ENCODE measurements at regions not wholly inside any gene's neighbourhood (a gene's known extent, or its start where the extent isn't known, plus 50 kb on each side); places are given as distances from the start of the nearest gene placed in this dataset.
A peak's percentile ranks its signal among the peaks of the same experiment; 100 is the strongest.
"Not testable (repeated sequence)": the region's sequence is repeated elsewhere in the genome, so short reads cannot be mapped to it uniquely, and the experiment has no call there.

DNA sequence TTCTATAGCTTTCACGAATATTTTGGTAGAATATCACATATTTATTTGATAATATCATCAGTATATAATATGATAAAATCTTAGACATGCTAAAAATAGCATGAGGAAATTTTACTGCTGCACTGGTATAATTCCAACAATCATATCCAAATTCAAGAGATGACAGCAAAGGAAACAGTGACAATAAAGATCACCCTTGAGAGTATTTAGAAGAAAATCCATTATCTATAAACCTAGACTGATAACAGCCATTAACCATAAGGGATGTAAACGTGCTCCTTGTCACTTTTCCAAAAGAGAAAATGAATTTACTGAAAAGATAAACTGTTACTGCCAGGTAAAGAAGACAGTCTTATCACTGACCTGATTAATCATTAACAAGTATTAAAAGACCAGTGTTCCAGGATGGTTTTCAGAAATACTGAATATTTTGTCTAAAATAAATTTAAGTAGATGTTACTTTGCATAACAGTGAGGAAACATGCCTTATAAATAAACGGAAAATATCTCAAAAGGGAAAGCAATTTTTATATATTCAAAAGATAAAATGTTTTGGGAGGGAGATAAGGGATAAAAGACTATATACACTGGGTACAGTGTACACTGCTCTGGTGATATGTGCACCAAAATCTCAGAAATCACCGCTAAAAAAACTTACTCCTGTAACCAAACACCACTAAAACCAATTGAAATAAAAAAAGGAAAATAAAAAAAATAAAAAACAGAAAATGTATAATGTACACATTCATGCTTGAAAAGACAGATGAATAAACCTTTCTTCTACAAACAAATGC is 1704.7 kb downstream of the HACE1 start:
- ATAC-seq (no peak), DNase-seq (no peak)

DNA sequence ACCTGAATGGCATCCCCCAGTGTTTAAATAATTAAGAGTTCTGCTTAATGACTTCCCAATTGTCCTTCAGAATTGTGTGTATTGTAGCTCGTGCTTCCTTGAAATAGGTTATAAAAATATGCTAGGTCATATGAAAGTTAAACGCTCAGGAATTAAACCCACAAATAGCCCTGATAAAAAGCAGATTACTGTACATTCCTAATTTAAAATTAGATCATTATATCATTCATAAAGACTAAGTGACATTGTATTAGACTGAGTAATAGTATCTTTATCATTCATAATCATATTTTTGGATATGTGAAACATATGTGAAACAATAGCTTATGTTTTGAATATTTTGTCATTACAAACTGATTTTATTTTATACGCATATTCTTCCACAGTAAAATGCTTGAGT is 1706.7 kb downstream of the HACE1 start:
- DNase-seq: no peak
- no peak for ATAC-seq

DNA sequence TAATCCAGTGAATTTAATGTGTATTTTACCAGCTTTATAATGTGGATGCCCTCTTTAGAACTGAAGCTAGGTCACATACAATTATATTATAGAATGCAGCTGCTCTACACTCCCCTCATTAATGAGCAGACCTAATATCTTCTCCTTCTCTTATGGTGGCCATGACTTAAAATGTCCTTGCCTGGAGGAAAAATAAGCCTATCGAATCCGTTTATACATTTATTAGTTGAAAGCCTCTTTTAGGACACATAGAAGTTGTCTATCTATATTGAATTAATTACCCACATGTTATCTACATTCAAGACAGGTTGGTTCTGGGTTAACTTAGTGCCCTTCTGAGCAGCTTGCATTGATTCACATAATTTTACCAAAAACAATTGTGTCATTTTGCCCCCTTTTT is 1716.8 kb downstream of the HACE1 start:
- ATAC-seq: no peak
- no peak for DNase-seq

DNA sequence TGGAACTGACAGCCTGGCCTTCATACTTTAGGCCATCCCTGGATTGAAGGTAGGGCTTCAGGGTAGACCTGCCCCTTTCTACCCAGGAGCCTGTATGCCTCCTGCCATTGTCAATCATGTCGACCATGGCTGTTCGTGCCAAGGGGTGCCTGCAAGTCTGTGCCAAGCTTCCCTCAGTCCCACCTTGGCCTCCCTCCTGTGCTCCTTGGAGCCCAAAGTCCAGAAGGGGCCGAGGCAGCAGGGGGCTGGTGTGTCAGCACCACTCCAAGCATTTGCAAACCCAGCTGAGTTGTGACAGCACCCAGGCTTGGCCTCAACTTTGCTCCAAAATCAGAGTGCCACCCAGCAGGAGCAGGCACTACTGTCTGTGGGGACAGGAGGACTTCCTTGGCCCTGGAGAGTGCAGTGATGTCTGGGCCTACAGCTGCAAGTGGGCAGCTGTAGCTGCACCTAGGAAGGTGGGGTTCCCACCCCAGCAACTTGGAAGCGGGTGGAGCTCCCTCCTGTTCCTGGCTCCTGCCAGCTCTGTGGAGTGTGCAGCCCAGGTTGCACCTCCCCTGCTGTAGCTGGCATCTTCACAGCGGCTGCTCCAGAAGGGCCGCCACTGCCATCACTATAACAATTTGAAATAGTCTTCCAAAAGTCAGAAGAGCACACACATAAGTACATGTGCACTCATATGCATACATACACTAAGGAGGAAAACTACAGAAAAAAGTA is 1719.3 kb downstream of the HACE1 start:
- ATAC-seq: no peak
- no peak for DNase-seq

DNA sequence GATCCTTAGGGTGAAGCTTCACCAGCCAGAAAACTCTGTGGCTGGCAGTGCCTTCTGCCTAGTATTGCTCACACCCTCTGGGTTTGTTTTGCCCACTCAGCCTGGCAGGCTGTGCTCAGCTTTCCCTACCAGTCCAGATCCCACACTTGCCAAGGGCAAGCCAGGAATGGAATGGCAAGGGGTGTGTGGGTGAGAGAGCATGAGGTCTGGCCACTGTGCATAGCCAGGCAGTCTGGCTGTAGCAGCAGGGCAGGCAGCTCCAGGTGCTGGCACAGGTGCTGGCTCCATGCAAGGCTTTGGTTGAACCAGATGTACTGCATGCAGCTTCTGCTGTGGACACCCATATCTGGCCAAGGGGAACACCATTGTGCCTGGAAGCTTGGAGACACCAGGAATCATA is 1720.3 kb downstream of the HACE1 start:
- DNase-seq (no peak), ATAC-seq (no peak)

DNA sequence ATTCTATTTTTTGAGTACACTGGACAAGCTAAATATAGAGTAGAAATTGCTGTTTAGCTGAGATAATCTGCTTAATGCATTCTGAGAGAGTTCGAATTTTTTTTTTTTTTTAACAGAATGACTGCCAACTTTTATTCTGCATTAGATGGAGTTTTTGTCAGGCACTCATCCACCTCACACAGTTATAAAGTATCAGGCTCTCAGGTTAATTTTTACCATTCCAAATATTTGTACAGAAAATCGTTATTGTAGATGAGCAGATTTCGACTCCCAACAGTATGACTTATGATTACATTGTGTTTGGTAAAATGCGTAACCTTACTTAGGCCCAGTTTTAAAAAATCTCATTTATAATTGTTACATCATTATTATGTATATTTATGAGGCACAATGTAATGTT is 1731.0 kb downstream of the GRIK2 start:
- DNase-seq (no peak), ATAC-seq (no peak)

DNA sequence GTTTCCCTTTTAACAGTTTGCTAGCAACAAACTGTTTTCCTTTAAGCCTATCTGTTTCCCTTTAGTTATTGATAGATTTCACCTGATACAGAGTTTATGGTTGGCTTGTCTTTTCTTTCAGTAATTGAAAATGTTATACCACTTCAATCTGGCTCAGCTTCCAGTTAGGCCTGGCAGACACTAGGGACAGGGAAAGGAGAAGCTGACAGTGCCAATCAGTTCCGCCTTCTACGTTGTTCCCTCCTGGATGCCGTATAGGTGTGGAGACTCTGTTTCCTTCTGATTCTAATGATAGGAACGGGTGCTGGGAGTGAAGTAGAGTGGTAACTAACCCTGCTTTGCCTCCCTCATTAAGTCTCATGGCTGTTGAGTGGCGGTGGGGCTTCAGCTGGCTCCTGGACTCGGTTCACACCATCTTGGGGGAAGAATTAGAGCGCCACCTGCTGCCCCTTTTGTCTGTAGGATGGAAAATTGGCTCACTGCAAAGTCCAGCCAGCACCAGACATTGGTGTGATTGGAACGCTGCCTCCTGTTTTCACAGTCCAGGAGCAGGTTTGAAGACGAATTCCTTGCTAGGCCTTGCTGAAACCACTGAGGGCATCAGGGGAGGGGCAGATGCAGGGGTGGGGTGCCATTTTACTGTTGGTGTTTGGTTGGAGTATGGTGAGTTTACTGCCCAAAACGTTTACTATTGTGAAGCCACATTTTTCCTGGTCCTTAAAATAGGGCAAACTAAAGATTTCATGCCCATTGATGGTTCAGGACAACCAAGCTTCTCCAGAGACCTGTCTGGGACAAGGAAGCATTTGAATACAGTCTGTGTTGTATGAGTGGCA is 1729.5 kb downstream of the GRIK2 start:
- DNase-seq (peak; percentile 36), ATAC-seq (peak; percentile 23)

DNA sequence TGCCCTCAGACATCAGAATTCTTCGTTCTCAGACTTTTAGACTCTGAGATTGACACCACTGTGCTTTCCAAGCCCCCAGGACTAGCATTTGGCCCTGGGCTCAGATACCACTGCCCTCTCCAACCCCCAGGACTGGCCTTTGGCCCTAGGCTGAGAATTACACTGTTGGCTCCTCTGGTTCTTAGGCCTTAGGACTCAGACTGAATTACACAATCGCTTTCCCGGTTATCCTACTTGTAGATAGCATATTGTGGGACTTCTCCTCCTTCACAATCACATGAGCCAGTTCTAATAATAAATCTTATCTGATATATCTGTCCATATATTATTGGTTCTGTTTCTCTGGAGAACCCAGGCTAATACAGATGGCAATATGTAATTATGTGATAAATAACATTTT is 1725.5 kb downstream of the GRIK2 start:
- DNase-seq: no peak
- ATAC-seq: no peak

DNA sequence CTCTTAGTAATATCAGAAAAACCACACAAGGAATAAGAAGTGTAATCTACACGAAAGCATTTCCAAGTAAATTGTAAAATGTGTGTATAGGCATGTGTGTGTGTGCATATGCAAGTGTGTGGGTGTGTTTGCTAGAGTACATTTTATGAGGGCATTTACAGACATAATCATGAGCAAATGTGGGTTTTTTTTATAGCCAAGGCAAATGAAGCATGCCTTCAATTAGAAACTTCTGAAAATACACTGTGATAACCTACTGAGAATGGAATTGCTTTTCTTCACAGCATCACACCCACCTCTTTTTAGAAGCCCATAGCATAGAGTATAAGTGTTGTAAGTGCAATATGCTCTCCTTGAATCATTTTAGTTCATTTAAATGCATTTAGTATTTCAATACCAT is 1721.1 kb downstream of the GRIK2 start:
- ATAC-seq (no peak), DNase-seq (no peak)

DNA sequence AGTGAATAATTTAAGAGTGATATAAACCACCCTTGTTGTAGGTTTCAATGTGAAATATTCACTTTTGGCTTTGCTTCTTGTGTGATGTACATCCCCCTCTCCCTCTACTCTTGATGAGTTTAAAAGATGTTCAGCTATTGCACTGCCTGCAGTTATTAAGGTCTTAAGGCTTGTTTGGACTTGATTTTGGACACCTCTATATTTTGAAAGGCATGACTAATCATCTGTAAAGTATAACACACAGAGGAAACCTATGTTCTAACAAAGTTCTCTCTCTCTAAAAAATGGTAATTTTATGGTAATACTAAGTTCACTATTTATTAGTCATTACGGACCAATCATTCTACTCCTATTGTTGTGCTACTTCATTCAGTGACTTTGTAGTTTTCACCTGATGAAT is 1719.9 kb downstream of the GRIK2 start:
- no peak for ATAC-seq
- DNase-seq: no peak

DNA sequence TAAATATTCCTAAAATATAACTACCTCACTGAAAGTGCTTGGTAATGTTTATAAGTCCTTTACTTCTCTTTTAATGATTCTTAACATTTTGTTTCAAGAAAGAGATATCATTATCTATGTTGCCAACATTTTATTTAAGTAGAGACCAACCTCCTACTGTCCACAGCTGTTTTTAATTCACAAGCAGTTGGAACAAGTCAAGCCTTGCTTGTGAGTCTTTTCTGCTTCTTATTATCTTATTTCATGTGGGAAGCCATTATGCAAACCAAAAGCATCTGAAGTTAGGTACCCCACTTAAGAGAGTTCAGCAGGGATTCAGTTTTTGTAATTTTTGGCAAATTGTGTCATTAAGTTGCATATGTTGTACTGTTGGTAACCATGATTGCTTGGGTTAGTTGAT is 1714.5 kb downstream of the GRIK2 start:
- DNase-seq (no peak), ATAC-seq (no peak)

DNA sequence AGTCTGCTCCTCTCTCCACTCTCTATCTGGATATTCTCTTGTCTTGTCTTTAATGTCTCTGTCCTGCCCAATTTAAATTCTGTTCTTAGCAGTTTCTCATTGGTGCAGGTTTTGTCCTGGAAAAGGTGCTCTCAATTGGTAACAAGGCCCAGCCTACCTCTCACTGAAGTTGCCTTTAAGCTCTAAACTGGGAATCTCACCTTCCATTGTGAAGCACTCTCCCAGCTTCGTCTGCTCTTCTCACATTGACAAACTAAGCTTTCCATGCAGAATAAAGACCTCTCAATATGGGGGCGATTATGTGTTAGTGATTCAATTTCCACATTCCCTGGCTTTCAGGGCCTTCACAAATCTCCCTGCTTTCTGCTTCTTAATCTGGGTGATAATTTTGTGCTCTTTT is 1712.2 kb downstream of the GRIK2 start:
- ATAC-seq (no peak), DNase-seq (no peak)

DNA sequence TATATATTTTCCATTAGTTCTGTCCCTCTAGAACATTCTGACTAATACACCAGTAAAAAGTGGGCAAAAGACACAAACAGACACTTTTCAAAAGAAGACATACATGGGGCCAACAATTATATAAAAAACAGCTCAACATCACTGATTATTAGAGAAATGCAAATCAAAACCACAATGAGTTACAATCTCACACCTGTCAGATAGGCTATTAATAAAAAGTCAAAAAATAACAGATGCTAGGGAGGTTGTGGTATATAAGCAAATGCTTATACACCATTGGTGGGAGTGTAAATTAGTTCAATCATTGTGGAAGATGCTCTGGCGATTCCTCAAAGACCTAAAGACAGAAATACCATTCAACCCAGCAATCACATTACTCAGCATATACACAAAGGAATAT is 1707.8 kb downstream of the GRIK2 start:
- ATAC-seq: no peak
- DNase-seq: no peak

DNA sequence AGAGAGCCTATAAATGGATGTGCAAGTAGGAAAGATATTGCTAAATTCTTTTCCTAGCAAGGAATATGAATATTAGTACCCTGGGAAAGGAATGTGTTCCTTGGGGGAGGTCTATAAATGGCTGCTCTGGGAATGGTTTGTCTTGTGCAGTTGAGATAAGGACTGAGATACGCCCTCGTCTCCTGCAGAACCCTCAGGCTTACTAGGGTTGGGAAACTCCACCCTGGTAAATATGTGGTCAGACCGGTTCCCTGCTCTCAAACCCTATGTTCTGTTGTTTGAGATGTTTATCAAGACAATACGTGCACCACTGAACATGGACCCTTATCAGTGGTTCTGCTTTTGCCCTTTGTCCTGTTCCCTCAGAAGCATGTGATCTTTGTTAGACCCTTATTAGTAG is 1698.9 kb downstream of the GRIK2 start:
- ATAC-seq, DNase-seq: not testable (repeated sequence)

DNA sequence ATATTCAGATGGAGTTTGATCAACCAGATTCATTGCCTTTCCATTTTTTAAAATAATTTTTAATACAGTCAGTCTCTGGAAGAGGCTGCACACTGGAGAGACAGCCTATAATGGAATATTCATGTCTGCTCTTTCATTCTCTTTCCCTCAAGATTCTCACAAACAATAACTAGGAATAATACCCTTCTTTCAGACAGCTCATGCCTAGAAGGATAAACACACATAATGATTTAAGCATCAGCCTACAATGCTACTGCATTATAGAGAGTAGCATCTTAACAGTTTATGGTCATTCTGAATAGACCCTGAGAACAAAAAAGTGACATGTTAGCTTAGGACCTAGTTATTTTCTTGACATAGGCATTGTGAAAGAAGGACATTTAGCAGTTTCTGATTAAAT is 1692.3 kb downstream of the GRIK2 start:
- no peak for DNase-seq
- no peak for ATAC-seq

DNA sequence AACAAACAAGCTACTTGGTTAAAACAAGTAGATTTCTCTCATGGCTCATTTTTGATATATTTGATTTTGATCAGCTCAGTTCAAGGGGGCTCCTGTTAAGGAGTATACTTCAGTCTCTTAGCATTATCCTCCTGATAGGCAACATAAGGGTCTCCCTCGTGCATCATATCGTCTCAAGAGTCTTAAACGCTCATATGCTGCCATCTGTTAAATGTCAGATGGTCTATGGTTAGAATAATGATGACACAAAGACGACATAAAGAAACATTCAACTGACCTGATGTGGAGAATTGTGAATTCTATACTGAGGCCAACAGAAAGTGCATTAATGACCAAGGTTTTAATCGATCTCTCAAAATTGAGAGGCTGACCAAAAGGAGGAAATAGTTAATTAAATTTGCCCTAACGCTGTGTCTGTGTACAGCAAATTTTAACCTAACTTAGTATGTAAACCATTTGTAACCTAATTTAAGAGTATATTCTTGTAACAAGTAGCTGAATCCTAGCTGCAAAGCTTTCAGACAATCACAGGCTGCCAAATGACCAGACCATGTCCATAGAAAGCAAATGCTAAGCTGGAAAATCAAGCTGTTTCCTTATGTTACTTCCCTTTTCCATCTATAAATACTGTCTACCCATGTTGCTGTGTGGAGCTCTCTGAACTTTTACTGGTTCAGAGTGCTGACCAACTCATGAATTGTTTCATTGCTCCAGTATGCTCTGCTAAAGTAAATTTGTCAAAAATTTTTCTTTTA is 1688.5 kb downstream of the GRIK2 start:
- ATAC-seq: no peak
- no peak for DNase-seq

DNA sequence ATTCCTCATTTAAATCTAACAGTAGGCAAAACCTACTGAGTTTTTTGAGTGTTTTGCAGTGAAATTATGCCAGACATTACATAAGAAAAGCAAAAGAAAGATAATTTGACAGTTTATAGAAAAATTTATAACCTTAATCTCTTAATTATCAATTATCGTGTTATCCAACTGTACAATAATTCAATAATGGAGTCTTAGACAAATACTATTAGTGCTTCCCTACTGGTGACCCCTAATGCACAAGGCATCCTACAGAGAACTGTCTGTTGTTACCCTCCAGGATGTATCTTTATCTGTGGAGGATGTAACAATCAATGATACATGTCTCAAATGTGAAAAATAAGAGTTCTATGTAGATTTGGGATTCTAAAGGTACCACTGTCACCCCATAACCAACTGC is 1687.6 kb downstream of the GRIK2 start:
- ATAC-seq: no peak
- no peak for DNase-seq

DNA sequence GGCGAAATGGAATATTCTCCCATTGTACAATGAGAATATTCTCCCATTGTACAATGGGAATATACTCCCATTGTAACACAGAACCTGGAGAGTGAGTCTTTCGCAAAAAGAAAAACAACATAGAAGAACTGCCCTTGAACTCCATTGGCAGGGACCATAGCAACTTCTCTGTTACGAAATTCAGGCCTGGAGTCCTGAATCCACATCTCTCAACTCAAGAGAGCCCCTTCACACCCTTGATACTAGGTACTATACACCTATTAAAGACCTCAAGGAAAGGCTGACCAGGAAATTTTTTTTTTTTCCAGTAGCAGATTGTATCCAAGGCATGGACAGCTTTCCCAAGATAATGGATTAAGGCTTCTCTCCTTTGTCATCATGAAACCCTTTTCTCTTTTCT is 1687.0 kb downstream of the GRIK2 start:
- ATAC-seq: no peak
- no peak for DNase-seq

DNA sequence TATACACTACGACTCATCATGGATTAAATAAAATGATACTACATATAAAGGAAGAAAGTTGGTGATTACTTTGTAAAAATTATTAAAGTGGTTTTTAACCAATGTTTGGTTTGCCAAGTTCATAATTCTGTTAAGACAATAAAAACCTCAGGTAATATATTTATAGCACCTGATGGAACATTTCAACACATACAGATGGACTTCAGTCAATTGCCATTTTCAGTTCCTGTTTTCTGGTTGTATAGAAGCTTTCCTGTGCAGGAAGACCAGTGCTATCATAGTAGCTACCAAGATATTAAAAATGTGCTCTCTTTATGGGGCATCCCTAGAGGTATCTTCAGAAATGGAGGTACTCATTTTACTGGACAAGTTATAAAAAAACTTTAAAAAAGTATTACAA is 1686.4 kb downstream of the GRIK2 start:
- ATAC-seq (no peak), DNase-seq (no peak)

DNA sequence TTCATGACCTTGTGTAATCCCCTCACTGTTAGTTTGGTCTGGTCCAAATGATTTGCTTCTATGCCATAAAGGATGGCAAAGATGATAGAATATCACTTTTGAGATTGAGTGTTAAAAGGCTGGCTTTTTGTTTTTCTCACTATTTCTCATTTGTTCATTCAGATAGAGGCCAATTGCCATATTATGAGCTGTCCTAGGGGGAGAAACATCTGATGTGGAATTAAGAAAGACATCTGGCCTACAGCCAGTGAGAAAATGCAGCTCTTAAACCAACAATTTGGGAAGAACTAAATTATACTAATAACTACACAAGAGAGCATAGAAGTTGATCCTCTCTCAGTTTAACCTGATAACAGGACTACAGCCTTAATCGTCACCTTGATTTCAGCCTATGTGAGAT is 1668.6 kb downstream of the GRIK2 start:
- ATAC-seq: no peak
- DNase-seq: no peak

DNA sequence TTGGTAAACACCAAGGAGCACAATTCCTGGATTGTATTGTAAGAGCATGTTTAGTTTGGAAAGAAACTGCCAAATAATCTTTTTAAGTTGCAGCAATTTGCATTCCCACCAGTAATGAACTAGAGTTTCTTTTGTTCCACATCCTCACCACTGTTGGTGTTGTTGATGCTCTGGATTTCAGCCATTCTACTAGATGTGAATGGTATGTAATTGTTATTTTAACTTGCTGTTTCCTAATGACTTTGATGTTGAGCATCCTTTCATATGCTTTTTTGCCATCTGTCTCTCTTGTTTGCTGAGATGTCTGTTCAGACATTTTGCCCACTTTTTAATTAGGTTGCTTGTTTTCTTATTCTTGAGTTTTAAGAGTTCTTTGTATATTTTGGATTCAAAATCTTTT is 1654.1 kb downstream of the GRIK2 start:
- ATAC-seq (no peak), DNase-seq (no peak)

DNA sequence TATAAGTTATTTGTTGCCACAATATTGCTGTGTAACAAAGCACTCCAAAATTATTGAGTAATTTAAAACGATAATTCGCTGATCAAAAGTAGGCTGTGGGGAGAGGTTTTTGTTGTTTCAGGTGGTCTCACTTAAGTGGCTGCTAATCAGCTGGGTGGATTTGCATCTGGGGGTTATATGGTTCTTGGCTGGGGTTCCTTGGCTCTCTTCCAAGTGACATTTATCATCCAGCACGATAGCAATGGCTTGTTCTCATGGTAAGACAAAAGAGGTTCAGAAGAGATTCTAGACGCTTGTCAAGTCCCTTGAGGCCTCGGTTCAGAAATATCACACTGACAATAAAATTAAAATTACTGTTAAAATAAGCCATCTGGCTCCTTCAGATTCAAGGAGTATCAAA is 1648.8 kb downstream of the GRIK2 start:
- DNase-seq (no peak), ATAC-seq (no peak)

Measured in stimulated activated naive CD8-positive, alpha-beta T cell treated with anti-CD3 and anti-CD28 coated beads, Interleukin-15, Interleukin-2, amounts not matched to agents 100 U/mL and 50 U/mL, for 24 hours (primary cell).